ENCODE measurements at regions not wholly inside any gene's neighbourhood (a gene's known extent, or its start where the extent isn't known, plus 50 kb on each side); places are given as distances from the start of the nearest gene placed in this dataset.
A peak's percentile ranks its signal among the peaks of the same experiment; 100 is the strongest.
"Not testable (repeated sequence)": the region's sequence is repeated elsewhere in the genome, so short reads cannot be mapped to it uniquely, and the experiment has no call there.

GRCh38 chr1:29798699-29799566 lies 562.6 kb downstream of the PTPRU start:
- intact Hi-C loops (cut with DNase I; ENCODE audit: low total_unique reads): no loop called here
- H3K4me3 ChIP-seq: no peak overlapping the region

DNA sequence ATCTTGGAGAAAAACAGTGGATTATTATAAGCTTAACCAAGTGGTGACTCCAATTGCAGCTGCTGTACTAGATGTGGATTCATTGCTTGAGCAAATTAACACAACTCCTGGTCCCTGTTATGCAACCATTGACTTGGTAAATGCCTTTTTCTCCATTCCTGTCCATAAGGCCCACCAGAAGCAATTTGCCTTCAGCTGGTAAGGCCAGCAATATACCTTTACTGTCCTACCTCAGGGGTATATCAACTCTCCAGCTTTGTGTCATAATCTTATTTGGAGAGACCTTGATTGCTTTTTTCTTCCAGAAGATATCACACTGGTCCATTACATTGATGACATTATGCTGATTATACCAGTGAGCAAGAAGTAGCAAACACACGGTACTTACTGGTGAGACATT lies 560.8 kb downstream of the PTPRU start:
- H3K4me1 ChIP-seq; H3K27me3 ChIP-seq; H3K4me3 ChIP-seq; H3K36me3 ChIP-seq; H3K27ac ChIP-seq; intact Hi-C loops (cut with DNase I; ENCODE audit: low total_unique reads); DNase-seq (ENCODE audit: low spot score in 2 of 2): not testable (repeated sequence)
- peaks cover 11 to 13% of the 10 kb centered on the region in 2 donors for H3K9me3 ChIP-seq

More at GRCh38 chr1:29798699-29799566, 562.6 kb downstream of the PTPRU start:
- Histone ChIP-seq H3K4me1 (no peaks in the 10 kb centered on the region), H3K9me3 (peaks cover 11 to 13% of the 10 kb centered on the region in 2 donors), H3K27me3 (no peaks in the 10 kb centered on the region), H3K36me3 (no peaks in the 10 kb centered on the region), H3K27ac (no peak overlapping the region)
- TF ChIP-seq POLR2AphosphoS5 (IDR thresholded peaks at IDR 0.05) (no peak), POLR2A (IDR thresholded peaks at IDR 0.05) (no peak), CTCF (IDR thresholded peaks at IDR 0.05) (no peak)
- DNase-seq (ENCODE audit: low spot score in 2 of 2): no peak

GRCh38 chr1:29795965-29796364 lies 559.6 kb downstream of the PTPRU start:
- H3K27ac ChIP-seq; intact Hi-C loops (cut with DNase I; ENCODE audit: low total_unique reads); H3K4me3 ChIP-seq; H3K36me3 ChIP-seq; DNase-seq (ENCODE audit: low spot score in 2 of 2); H3K27me3 ChIP-seq; H3K4me1 ChIP-seq: not testable (repeated sequence)
- peaks cover 11 to 13% of the 10 kb centered on the region in 2 donors for H3K9me3 ChIP-seq

DNA sequence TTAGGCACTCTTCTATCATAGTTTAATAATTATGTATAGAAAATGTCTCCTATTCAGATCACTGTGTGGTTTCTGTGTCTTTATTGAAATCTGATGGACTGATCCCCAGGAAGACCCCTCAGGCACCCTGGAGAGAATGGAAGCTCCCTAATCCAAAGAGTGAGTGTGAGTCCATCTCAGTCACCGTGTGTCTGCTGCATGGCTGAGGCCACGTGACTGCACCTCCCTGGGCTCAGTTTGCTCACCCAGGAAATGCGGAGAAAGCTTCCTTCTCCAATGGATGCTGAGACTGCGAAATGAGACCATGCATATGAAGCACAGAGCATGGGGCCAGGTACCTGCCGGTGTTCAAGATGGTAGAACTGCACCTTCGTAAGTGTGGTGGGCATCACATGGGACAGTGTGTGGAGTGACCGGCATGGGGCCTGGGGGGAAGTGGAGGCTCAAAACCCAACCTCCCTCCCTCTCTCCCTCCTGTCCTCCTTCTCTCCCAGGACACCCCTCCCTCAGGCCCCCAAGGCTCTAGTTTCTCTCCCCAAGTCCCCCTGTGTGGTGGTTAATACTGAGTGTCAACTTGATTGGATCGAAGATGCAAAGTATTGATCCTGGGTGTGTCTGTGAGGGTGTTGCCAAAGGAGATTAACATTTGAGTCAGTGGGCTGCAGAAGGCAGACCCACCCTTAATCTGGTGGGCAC lies 557.5 kb downstream of the PTPRU start:
- Histone ChIP-seq H3K4me3 (no peak overlapping the region), H3K9me3 (peaks cover 11 to 13% of the 10 kb centered on the region in 2 donors), H3K27ac (no peak overlapping the region), H3K27me3 (no peaks in the 10 kb centered on the region), H3K36me3 (no peaks in the 10 kb centered on the region), H3K4me1 (no peaks in the 10 kb centered on the region)
- TF ChIP-seq CTCF (IDR thresholded peaks at IDR 0.05): no peak
- no peak for TF ChIP-seq POLR2AphosphoS5 (IDR thresholded peaks at IDR 0.05)
- no peak for DNase-seq (ENCODE audit: low spot score in 2 of 2)
- intact Hi-C loops (cut with DNase I; ENCODE audit: low total_unique reads): no loop called here

DNA sequence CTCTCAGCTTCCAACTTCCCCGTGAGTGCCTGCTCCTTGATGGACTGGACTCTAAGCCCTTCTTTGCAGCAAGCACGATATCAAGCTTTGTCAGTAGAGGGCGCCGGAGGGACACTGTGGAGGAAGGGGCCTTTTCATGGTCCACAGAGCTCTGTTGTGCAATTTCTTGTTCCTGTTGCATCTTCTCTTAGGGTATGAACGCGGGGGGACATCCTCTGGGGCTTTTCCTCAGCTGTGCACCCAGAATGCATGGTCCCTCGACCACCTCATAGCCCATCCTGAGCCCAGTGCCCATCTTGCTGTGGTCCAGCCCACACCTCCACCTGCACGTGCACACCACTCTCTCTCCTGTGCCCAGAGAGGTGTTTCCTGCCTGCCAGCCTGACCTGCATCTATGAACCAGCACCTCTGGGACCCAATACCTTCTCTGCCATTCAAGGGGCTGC lies 556.8 kb downstream of the PTPRU start:
- no peaks in the 10 kb centered on the region for H3K4me1 ChIP-seq
- H3K36me3 ChIP-seq: no peaks in the 10 kb centered on the region
- no peak overlapping the region for H3K4me3 ChIP-seq
- H3K27me3 ChIP-seq: no peaks in the 10 kb centered on the region
- intact Hi-C loops (cut with DNase I; ENCODE audit: low total_unique reads): no loop called here
- no peak overlapping the region for H3K27ac ChIP-seq
- peak; percentile 68 to 77 for DNase-seq (ENCODE audit: low spot score in 2 of 2)
- H3K9me3 ChIP-seq: peaks cover 11 to 13% of the 10 kb centered on the region in 2 donors
- TF ChIP-seq CTCF (IDR thresholded peaks at IDR 0.05) (peak in 2 of 3 donors; percentile 58 to 67), POLR2AphosphoS5 (IDR thresholded peaks at IDR 0.05) (no peak)

DNA sequence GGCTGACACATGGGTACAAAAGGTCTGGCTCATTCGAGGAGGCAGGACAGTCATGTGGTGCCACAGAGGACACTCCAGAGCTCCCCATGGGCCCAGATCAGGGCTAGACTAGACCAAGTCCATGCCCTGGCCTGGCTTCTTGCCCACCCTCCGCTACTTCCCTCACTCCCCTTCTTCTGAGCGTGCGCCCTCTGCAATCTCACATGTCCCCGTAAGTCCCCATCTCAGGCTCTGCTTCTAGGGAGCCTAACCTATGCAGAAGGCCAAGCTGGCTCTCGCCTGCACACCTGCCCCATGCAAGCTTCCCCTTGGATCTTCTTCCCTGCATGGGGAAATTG lies 553.6 kb downstream of the PTPRU start:
- Histone ChIP-seq H3K4me1 (no peaks in the 10 kb centered on the region), H3K27ac (no peak overlapping the region), H3K9me3 (no peaks in the 10 kb centered on the region), H3K36me3 (no peaks in the 10 kb centered on the region), H3K27me3 (no peaks in the 10 kb centered on the region), H3K4me3 (no peak overlapping the region)
- intact Hi-C loops (cut with DNase I; ENCODE audit: low total_unique reads): no loop called here
- TF ChIP-seq POLR2AphosphoS5 (IDR thresholded peaks at IDR 0.05) (no peak), CTCF (IDR thresholded peaks at IDR 0.05) (no peak), POLR2A (IDR thresholded peaks at IDR 0.05) (no peak)
- no peak for DNase-seq (ENCODE audit: low spot score in 2 of 2)
